ENCODE measurements at regions not wholly inside any gene's neighbourhood (a gene's known extent, or its start where the extent isn't known, plus 50 kb on each side); places are given as distances from the start of the nearest gene placed in this dataset.

DNA sequence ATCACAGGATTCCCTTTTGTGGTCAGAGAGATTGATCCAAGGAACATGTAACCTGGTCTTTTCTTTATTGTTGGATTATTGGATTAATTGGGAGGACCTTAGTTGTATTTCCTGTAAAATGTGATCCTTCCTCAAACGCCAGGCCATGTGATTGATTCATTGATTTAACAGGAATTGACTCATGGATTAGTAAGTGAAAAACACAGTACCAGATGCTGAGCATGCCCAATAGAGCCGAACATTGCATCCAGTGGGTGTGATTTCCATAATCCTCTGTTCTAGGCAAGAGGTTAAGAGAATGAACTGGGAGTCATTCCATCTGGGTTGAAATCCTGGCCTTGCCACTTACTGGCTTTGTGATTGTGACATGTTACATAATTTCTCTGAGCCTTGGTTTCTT, 522.3 kb downstream of the MAT2B start:
- TF ChIP-seq, protein P1, sequence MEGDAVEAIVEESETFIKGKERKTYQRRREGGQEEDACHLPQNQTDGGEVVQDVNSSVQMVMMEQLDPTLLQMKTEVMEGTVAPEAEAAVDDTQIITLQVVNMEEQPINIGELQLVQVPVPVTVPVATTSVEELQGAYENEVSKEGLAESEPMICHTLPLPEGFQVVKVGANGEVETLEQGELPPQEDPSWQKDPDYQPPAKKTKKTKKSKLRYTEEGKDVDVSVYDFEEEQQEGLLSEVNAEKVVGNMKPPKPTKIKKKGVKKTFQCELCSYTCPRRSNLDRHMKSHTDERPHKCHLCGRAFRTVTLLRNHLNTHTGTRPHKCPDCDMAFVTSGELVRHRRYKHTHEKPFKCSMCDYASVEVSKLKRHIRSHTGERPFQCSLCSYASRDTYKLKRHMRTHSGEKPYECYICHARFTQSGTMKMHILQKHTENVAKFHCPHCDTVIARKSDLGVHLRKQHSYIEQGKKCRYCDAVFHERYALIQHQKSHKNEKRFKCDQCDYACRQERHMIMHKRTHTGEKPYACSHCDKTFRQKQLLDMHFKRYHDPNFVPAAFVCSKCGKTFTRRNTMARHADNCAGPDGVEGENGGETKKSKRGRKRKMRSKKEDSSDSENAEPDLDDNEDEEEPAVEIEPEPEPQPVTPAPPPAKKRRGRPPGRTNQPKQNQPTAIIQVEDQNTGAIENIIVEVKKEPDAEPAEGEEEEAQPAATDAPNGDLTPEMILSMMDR (conservative IDR thresholded peaks at IDR 0.05; ENCODE audit: low read length) = no peak
- no peak for TF ChIP-seq EZH2phosphoT487 (IDR thresholded peaks at IDR 0.05; ENCODE audit: borderline replicate concordance, low read depth, low read length)
